GM12875 (cell line): ENCODE measurements at regions not wholly inside any gene's neighbourhood (a gene's known extent, or its start where the extent isn't known, plus 50 kb on each side); places are given as distances from the start of the nearest gene placed in this dataset.

ENCODE experiments used
- H3K4me3 ChIP-seq: one replicate; pipeline ENCODE4 v1.5.1; 2011; ENCODE audit warnings: low read depth, low read length, control low read depth
- TF ChIP-seq, protein P1 (sequence below): IDR thresholded peaks from 2 replicates; pipeline ENCODE4 v1.5.1; 2011; ENCODE audit warnings: low read depth, mild to moderate bottlenecking, control low read depth, inconsistent platforms, low read length, moderate library complexity, borderline replicate concordance; ENCODE audit not compliant: insufficient read depth

- TF ChIP-seq, protein P1, sequence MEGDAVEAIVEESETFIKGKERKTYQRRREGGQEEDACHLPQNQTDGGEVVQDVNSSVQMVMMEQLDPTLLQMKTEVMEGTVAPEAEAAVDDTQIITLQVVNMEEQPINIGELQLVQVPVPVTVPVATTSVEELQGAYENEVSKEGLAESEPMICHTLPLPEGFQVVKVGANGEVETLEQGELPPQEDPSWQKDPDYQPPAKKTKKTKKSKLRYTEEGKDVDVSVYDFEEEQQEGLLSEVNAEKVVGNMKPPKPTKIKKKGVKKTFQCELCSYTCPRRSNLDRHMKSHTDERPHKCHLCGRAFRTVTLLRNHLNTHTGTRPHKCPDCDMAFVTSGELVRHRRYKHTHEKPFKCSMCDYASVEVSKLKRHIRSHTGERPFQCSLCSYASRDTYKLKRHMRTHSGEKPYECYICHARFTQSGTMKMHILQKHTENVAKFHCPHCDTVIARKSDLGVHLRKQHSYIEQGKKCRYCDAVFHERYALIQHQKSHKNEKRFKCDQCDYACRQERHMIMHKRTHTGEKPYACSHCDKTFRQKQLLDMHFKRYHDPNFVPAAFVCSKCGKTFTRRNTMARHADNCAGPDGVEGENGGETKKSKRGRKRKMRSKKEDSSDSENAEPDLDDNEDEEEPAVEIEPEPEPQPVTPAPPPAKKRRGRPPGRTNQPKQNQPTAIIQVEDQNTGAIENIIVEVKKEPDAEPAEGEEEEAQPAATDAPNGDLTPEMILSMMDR: peak; percentile 96
- no peak overlapping the region for H3K4me3 ChIP-seq
Observed at GRCh38 chr1:181142096-181142958, 53.8 kb downstream of the IER5 start.

GRCh38 chr1:181143102-181143859 is 54.8 kb downstream of the IER5 start:
- TF ChIP-seq, protein P1: no peak
- no peak overlapping the region for H3K4me3 ChIP-seq

DNA sequence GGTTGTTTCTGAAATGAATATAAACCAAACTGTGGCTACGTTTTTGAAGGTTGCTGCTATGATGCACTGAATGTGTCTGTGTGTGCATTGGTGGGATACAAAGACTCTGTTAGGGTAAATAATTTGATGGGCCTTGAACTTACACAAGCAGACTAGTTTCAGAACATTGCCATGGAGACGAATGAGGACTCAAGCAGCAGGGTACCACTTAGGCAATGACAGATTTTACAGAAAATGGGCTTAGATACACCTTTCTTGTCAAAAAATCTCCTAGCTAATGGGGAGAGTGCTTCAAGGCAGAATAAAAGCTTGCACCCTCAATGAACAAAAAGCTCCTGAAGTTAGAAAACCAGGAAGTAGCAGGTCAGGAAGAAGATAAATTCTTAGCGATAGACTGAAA is 55.7 kb downstream of the IER5 start:
- TF ChIP-seq, protein P1: no peak
- no peak overlapping the region for H3K4me3 ChIP-seq

GRCh38 chr1:181148636-181149035 is 60.1 kb downstream of the IER5 start:
- H3K4me3 ChIP-seq: no peak overlapping the region

DNA sequence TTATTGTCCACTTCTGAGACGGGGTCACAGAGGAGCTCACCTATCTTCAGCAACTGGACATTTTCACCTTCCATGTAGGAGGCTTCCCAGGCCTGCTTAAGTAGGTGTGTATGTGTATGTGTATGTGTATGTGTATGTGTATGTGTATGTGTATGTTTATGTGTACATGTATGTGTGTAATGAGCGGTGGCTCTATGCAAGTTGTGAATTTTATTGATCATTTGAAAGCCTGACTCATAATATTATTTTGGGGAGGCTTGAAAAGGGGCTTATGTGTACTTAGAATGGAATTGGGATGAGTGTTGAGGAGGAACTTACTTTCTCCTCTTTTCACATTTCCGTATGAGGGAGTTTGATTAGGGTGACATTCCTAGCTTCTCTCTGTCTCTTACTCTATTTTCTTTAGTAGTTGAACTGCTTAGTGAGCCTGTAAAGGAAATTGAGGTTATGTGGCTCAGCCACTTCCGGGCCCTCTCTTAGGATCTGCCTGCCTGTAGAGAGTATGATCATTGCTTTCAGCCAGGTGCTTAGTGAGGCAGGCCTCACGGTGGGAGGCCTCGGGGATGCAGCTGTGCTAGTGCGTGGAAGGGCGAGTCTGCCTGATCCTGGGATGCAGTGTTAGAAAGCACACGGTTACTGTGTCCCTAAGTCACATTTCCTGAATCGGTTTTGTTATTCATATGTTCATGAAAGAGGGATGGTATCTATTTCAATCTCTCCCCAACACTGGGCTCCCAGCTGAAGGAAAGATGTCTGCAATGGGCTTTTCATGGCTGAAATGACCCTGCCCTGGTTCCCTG is 61.0 kb downstream of the IER5 start:
- TF ChIP-seq, protein P1: no peak

More at GRCh38 chr1:181148636-181149035, 60.1 kb downstream of the IER5 start:
- TF ChIP-seq, protein P1: no peak

GRCh38 chr1:181150273-181150672 is 61.8 kb downstream of the IER5 start:
- no peak overlapping the region for H3K4me3 ChIP-seq
- TF ChIP-seq, protein P1: no peak

More for the DNA sequence above, 61.0 kb downstream of the IER5 start:
- H3K4me3 ChIP-seq: no peak overlapping the region
